ENCODE measurements at regions not wholly inside any gene's neighbourhood (a gene's known extent, or its start where the extent isn't known, plus 50 kb on each side); places are given as distances from the start of the nearest gene placed in this dataset.

GRCh38 chr7:142380069-142380468 lies 122.2 kb upstream of the PRSS58 start:
- TF ChIP-seq, protein P1, sequence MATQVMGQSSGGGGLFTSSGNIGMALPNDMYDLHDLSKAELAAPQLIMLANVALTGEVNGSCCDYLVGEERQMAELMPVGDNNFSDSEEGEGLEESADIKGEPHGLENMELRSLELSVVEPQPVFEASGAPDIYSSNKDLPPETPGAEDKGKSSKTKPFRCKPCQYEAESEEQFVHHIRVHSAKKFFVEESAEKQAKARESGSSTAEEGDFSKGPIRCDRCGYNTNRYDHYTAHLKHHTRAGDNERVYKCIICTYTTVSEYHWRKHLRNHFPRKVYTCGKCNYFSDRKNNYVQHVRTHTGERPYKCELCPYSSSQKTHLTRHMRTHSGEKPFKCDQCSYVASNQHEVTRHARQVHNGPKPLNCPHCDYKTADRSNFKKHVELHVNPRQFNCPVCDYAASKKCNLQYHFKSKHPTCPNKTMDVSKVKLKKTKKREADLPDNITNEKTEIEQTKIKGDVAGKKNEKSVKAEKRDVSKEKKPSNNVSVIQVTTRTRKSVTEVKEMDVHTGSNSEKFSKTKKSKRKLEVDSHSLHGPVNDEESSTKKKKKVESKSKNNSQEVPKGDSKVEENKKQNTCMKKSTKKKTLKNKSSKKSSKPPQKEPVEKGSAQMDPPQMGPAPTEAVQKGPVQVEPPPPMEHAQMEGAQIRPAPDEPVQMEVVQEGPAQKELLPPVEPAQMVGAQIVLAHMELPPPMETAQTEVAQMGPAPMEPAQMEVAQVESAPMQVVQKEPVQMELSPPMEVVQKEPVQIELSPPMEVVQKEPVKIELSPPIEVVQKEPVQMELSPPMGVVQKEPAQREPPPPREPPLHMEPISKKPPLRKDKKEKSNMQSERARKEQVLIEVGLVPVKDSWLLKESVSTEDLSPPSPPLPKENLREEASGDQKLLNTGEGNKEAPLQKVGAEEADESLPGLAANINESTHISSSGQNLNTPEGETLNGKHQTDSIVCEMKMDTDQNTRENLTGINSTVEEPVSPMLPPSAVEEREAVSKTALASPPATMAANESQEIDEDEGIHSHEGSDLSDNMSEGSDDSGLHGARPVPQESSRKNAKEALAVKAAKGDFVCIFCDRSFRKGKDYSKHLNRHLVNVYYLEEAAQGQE (IDR thresholded peaks at IDR 0.05; ENCODE audit: insufficient replicate concordance, low read depth) = no peak
- TF ChIP-seq, protein P2, sequence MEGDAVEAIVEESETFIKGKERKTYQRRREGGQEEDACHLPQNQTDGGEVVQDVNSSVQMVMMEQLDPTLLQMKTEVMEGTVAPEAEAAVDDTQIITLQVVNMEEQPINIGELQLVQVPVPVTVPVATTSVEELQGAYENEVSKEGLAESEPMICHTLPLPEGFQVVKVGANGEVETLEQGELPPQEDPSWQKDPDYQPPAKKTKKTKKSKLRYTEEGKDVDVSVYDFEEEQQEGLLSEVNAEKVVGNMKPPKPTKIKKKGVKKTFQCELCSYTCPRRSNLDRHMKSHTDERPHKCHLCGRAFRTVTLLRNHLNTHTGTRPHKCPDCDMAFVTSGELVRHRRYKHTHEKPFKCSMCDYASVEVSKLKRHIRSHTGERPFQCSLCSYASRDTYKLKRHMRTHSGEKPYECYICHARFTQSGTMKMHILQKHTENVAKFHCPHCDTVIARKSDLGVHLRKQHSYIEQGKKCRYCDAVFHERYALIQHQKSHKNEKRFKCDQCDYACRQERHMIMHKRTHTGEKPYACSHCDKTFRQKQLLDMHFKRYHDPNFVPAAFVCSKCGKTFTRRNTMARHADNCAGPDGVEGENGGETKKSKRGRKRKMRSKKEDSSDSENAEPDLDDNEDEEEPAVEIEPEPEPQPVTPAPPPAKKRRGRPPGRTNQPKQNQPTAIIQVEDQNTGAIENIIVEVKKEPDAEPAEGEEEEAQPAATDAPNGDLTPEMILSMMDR (IDR thresholded peaks at IDR 0.05; ENCODE audit: insufficient read depth, low read length) = no peak
- TF ChIP-seq POLR2AphosphoS5 (IDR thresholded peaks at IDR 0.05; ENCODE audit: low read depth) = no peak
- no peak for TF ChIP-seq GABPA (IDR thresholded peaks at IDR 0.05; ENCODE audit: low read depth)
- TF ChIP-seq SPI1 (IDR thresholded peaks at IDR 0.05; ENCODE audit: borderline replicate concordance, low read depth) = no peak
- Histone ChIP-seq H3K27ac (replicated peaks) (no peak overlapping the region), H3K4me3 (replicated peaks; ENCODE audit: insufficient read depth, low read length) (no peak overlapping the region), H3K27me3 (ENCODE audit: insufficient read depth, poor library complexity, severe bottlenecking) (no peaks in the 10 kb centered on the region)
- DNase-seq (ENCODE audit: low read depth in 1 of 2, low spot score in 1 of 2) = no peak

- no peak for DNase-seq (ENCODE audit: low read depth in 1 of 2, low spot score in 1 of 2)
- TF ChIP-seq SPI1 (IDR thresholded peaks at IDR 0.05; ENCODE audit: borderline replicate concordance, low read depth) = no peak
- TF ChIP-seq GABPA (IDR thresholded peaks at IDR 0.05; ENCODE audit: low read depth) = no peak
- TF ChIP-seq, protein P1 (IDR thresholded peaks at IDR 0.05; ENCODE audit: insufficient replicate concordance, low read depth) = no peak
- TF ChIP-seq, protein P2 (IDR thresholded peaks at IDR 0.05; ENCODE audit: insufficient read depth, low read length) = no peak
- TF ChIP-seq POLR2AphosphoS5 (IDR thresholded peaks at IDR 0.05; ENCODE audit: low read depth) = no peak
- Histone ChIP-seq H3K4me3 (replicated peaks; ENCODE audit: insufficient read depth, low read length) (no peak overlapping the region), H3K27ac (replicated peaks) (no peak overlapping the region), H3K27me3 (ENCODE audit: insufficient read depth, poor library complexity, severe bottlenecking) (no peaks in the 10 kb centered on the region)
Observed at GRCh38 chr7:142379201-142379885, 121.5 kb upstream of the PRSS58 start.

DNA sequence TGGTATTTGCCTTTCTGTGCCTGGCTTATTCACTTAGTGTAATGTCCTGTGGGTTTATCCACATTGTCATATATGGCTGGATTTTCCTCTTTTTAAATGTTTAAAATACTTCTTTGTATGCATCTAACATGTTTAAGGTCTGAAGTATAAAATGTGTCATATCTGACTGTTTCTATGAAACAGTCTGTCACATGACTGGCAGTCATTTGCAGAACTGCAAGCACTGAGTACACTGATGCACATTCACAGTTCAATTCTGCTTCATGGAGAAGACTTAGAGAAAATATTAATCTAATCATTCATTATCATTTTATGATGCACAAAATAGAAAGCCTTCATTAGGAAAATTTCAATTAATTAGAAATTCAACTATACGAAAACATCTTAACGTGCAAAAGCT lies 119.7 kb upstream of the PRSS58 start:
- H3K27me3 ChIP-seq (ENCODE audit: insufficient read depth, poor library complexity, severe bottlenecking) = no peaks in the 10 kb centered on the region
- TF ChIP-seq SPI1 (IDR thresholded peaks at IDR 0.05; ENCODE audit: borderline replicate concordance, low read depth) = no peak
- TF ChIP-seq, protein P1 (IDR thresholded peaks at IDR 0.05; ENCODE audit: insufficient replicate concordance, low read depth) = no peak
- TF ChIP-seq GABPA (IDR thresholded peaks at IDR 0.05; ENCODE audit: low read depth) = no peak
- no peak for TF ChIP-seq POLR2AphosphoS5 (IDR thresholded peaks at IDR 0.05; ENCODE audit: low read depth)
- TF ChIP-seq, protein P2 (IDR thresholded peaks at IDR 0.05; ENCODE audit: insufficient read depth, low read length) = no peak
- no peak for DNase-seq (ENCODE audit: low read depth in 1 of 2, low spot score in 1 of 2)
- no peak overlapping the region for H3K4me3 ChIP-seq (replicated peaks; ENCODE audit: insufficient read depth, low read length)
- H3K27ac ChIP-seq (replicated peaks) = no peak overlapping the region
